Spleen (tissue), 7 donors: ENCODE measurements at regions not wholly inside any gene's neighbourhood (a gene's known extent, or its start where the extent isn't known, plus 50 kb on each side); places are given as distances from the start of the nearest gene placed in this dataset.

ENCODE experiments used
- POLR2AphosphoS5 ChIP-seq, 3 donors: sonication (generic); formaldehyde crosslinking; IDR thresholded peaks; one replicate each; pipeline ENCODE4 v1.5.1; 2017; ENCODE audit warnings: antibody characterized with exemption in 3 of 3
- TF ChIP-seq, protein P1 (sequence below), 11 experiments: fragments of 200-600 bp in 7 of 11; fragments of 450-650 bp in 4 of 11; sonication (generic) in 4 of 11; IDR thresholded peaks in 8 of 11; conservative IDR thresholded peaks in 3 of 11; 1 replicate in 7 of 11; 2 replicates in 4 of 11; pipeline versions ENCODE4 v1.4.0 to v1.8.0; 2016 to 2021; ENCODE audit warnings: antibody characterized with exemption in 11 of 11, inconsistent platforms in 4 of 11, mild to moderate bottlenecking in 1 of 11
- donor health status: DM: no; HTN: no; CAD: no; lungs with moderate emphysema.
- donor health status: DM: no; HTN: no; CAD: no.
- donor health status: DM: no; HTN: no; CAD: no.

DNA sequence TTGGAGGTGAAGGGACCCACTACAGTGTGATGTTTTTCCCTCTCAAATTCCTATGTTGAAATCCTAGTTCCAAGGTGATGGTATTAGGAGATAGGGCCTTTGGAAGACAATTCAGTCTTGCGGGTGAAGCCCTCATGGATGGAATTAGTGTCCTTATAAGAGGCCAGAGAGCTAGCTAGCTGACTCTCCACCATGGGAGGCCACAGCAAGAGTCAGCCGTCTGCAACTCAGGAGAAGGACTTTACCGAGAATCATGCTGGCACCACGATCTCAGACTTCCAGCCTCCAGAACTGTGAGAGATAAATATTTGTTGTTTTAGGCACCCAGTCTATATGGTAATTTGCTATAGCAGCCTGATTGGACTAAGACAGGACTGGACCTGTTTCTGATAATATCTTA, 461.4 kb downstream of the TSN start:
- TF ChIP-seq, protein P1, sequence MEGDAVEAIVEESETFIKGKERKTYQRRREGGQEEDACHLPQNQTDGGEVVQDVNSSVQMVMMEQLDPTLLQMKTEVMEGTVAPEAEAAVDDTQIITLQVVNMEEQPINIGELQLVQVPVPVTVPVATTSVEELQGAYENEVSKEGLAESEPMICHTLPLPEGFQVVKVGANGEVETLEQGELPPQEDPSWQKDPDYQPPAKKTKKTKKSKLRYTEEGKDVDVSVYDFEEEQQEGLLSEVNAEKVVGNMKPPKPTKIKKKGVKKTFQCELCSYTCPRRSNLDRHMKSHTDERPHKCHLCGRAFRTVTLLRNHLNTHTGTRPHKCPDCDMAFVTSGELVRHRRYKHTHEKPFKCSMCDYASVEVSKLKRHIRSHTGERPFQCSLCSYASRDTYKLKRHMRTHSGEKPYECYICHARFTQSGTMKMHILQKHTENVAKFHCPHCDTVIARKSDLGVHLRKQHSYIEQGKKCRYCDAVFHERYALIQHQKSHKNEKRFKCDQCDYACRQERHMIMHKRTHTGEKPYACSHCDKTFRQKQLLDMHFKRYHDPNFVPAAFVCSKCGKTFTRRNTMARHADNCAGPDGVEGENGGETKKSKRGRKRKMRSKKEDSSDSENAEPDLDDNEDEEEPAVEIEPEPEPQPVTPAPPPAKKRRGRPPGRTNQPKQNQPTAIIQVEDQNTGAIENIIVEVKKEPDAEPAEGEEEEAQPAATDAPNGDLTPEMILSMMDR (IDR thresholded peaks at IDR 0.05 in 8 of 11, conservative IDR thresholded peaks at IDR 0.05 in 3 of 11) = no peak
- TF ChIP-seq POLR2AphosphoS5 (IDR thresholded peaks at IDR 0.05) = no peak
